ENCODE measurements at regions not wholly inside any gene's neighbourhood (a gene's known extent, or its start where the extent isn't known, plus 50 kb on each side); places are given as distances from the start of the nearest gene placed in this dataset.

- DNase-seq (no peak), ATAC-seq (no peak)
- H3K4me3 Mint-ChIP-seq: no peak overlapping the region
- peaks cover 7% of the 10 kb centered on the region for H3K27me3 Mint-ChIP-seq (ENCODE audit: low read depth)
- peaks cover 14% of the 10 kb centered on the region for H3K4me1 Mint-ChIP-seq (ENCODE audit: low read depth)
- H3K36me3 Mint-ChIP-seq (ENCODE audit: insufficient read depth): no peaks in the 10 kb centered on the region
- H3K9me3 Mint-ChIP-seq: peaks cover 4% of the 10 kb centered on the region
These were observed 175.4 kb downstream of the ANAPC1 start for GRCh38 chr2:111708476-111709180.

- peaks cover 7% of the 10 kb centered on the region for H3K27me3 Mint-ChIP-seq (ENCODE audit: low read depth)
These were observed 174.7 kb downstream of the ANAPC1 start for GRCh38 chr2:111709321-111709720.

GRCh38 chr2:111710085-111710484 is 173.9 kb downstream of the ANAPC1 start:
- peaks cover 4% of the 10 kb centered on the region for H3K9me3 Mint-ChIP-seq
- H3K36me3 Mint-ChIP-seq (ENCODE audit: insufficient read depth): no peaks in the 10 kb centered on the region
- ATAC-seq (no peak), DNase-seq (no peak)
- H3K27me3 Mint-ChIP-seq (ENCODE audit: low read depth): peaks cover 7% of the 10 kb centered on the region
- H3K4me1 Mint-ChIP-seq (ENCODE audit: low read depth): peaks cover 13% of the 10 kb centered on the region
- H3K4me3 Mint-ChIP-seq: no peak overlapping the region

More at GRCh38 chr2:111709321-111709720, 174.7 kb downstream of the ANAPC1 start:
- peaks cover 14% of the 10 kb centered on the region for H3K4me1 Mint-ChIP-seq (ENCODE audit: low read depth)
- H3K36me3 Mint-ChIP-seq (ENCODE audit: insufficient read depth): no peaks in the 10 kb centered on the region
- ATAC-seq (no peak), DNase-seq (no peak)
- H3K4me3 Mint-ChIP-seq: no peak overlapping the region
- H3K9me3 Mint-ChIP-seq: peaks cover 4% of the 10 kb centered on the region

DNA sequence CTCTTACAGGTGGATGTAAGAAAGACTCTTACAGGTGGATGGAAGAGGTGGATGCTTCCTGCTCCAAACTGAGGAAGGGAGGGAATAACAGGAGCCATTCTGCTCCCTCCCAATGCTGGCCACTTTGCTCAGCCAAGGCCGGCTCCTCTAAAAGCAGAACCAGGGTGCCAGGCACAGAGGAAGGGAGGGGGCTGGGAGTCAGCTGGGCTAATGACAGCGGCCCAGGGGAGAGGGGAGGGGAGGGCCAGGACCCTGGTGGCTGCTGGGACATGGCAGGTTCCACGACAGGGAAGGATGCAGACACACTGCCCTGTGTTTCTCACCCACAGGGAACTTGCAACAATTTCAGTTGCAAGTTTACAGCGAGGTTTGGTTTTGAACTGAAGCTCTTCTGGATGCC is 173.4 kb downstream of the ANAPC1 start:
- Mint-ChIP-seq H3K4me3 (no peak overlapping the region), H3K9me3 (peaks cover 4% of the 10 kb centered on the region), H3K27me3 (ENCODE audit: low read depth) (peaks cover 7% of the 10 kb centered on the region), H3K4me1 (ENCODE audit: low read depth) (peaks cover 7% of the 10 kb centered on the region), H3K36me3 (ENCODE audit: insufficient read depth) (no peaks in the 10 kb centered on the region)
- no peak for ATAC-seq
- DNase-seq: no peak

DNA sequence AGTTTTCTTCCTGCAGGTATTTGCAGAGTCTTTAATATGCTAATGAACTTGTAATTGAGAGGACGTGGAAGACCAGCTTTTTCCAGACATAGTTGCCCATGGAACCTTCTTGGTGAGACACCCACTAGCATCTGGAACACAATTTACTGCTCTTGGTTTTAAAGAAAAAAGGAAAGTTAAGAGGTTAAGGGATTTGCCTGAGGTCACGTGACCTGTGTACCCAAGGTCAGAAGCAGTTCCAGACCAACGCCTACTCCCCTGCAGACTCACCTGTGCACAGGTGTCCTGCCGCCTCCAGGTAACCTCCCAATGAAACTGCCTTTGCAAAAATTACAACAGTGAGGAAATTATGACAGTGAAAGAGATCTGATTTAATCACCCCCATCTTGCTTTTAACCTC is 172.7 kb downstream of the ANAPC1 start:
- H3K4me3 Mint-ChIP-seq: no peak overlapping the region
- ATAC-seq (no peak), DNase-seq (no peak)
- H3K27me3 Mint-ChIP-seq (ENCODE audit: low read depth): peaks cover 7% of the 10 kb centered on the region
- peaks cover 4% of the 10 kb centered on the region for H3K9me3 Mint-ChIP-seq
- no peaks in the 10 kb centered on the region for H3K36me3 Mint-ChIP-seq (ENCODE audit: insufficient read depth)
- H3K4me1 Mint-ChIP-seq (ENCODE audit: low read depth): peaks cover 2% of the 10 kb centered on the region

DNA sequence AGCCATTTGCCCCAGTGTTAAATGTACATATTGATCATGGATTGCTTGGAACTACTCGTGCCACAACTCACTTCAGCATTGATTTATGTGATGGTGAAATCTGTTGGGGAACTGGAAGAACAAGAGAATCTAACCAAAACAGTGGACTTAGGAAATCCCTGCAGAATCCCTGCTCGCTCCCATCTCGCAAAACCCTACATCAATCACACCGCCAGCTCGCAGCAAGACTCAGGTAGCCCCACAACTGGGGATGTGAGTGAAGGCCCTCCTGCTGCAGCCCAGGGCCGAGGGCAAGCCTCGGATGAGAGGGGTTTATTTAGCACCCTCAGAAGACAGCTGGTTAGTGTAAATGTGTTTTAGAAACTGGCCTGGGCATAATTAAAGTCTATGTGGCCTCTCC is 171.6 kb downstream of the ANAPC1 start:
- no peak for DNase-seq
- no peak overlapping the region for H3K4me3 Mint-ChIP-seq
- H3K4me1 Mint-ChIP-seq (ENCODE audit: low read depth): no peaks in the 10 kb centered on the region
- H3K9me3 Mint-ChIP-seq: peaks cover 4% of the 10 kb centered on the region
- peaks cover 7% of the 10 kb centered on the region for H3K27me3 Mint-ChIP-seq (ENCODE audit: low read depth)
- ATAC-seq: no peak
- H3K36me3 Mint-ChIP-seq (ENCODE audit: insufficient read depth): no peaks in the 10 kb centered on the region

DNA sequence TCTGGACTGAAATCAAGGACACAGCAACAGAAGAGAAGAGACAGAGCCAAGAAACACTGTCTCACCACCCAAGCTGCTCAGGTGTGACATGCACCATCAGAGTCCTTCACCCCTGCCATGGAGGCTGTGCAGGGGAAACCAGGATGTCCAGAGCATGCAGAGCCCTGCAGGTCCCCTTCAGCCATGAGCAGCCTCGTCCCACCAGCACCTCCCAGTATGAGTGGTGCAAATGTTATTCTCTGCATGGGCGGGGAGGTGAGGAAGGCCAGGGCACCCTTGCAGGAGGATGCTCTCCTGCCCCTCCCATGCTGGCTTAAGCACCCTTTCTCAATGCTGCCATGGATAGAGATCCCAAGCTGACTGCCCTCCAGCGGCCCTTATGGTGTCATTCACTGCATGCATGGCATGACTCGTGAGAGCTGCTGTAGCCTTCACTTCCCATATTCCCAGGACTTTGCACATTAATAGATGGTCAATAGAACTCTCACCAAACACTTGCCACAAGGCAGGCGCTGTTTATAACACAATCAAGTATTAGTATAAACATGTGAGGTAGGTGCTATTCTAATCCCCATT is 171.0 kb downstream of the ANAPC1 start:
- DNase-seq (no peak), ATAC-seq (no peak)
- Mint-ChIP-seq H3K4me3 (no peak overlapping the region), H3K4me1 (ENCODE audit: low read depth) (no peaks in the 10 kb centered on the region), H3K9me3 (peaks cover 4% of the 10 kb centered on the region), H3K27me3 (ENCODE audit: low read depth) (peaks cover 7% of the 10 kb centered on the region), H3K36me3 (ENCODE audit: insufficient read depth) (no peaks in the 10 kb centered on the region)

DNA sequence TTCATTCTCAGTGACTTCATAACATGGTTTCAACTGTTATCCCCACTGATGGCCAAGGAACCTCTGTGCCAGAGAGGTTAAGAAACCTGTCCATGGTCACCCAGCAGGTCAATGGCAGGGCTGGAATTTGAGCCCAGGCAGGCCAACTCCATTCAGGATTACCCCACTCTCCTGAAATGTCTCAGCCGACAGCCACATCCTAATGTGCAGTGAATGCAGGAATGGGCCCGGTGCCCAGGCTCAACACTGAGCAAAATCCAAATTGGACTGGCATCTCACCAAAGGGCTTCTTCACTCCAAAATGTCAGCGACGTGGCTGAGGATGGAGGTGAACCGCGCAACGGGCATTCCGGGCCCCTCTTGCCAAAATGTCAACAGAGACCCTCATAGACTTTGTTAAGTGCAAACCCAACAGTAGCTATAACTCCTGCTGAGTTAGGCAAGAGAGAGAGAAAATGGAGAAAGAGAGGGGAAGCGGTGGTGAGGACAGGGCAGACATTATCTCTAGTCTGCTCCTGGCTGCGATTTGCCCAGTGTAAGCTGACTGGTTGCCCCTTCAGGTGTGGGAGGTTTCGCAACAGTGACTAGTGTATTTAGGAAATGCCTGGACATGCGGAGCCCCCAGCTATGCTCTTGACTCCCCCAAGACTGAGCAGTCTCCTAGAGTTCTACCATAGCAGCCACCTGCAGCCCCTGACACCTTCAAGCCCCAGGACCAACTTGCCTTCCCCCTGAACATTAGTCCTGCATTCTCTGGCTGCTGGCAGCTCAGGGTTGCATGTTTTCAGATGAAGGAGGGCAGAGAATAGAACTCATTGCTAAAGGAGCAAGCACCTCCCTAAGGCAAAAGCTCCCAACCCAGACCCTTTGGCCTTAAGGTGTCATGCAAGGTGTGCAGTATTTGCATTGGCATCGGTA is 167.7 kb downstream of the ANAPC1 start:
- H3K36me3 Mint-ChIP-seq (ENCODE audit: insufficient read depth): no peaks in the 10 kb centered on the region
- ATAC-seq (no peak), DNase-seq (no peak)
- H3K4me3 Mint-ChIP-seq: no peak overlapping the region
- H3K9me3 Mint-ChIP-seq: peaks cover 4% of the 10 kb centered on the region
- peaks cover 2% of the 10 kb centered on the region for H3K4me1 Mint-ChIP-seq (ENCODE audit: low read depth)
- H3K27me3 Mint-ChIP-seq (ENCODE audit: low read depth): peaks cover 7% of the 10 kb centered on the region

DNA sequence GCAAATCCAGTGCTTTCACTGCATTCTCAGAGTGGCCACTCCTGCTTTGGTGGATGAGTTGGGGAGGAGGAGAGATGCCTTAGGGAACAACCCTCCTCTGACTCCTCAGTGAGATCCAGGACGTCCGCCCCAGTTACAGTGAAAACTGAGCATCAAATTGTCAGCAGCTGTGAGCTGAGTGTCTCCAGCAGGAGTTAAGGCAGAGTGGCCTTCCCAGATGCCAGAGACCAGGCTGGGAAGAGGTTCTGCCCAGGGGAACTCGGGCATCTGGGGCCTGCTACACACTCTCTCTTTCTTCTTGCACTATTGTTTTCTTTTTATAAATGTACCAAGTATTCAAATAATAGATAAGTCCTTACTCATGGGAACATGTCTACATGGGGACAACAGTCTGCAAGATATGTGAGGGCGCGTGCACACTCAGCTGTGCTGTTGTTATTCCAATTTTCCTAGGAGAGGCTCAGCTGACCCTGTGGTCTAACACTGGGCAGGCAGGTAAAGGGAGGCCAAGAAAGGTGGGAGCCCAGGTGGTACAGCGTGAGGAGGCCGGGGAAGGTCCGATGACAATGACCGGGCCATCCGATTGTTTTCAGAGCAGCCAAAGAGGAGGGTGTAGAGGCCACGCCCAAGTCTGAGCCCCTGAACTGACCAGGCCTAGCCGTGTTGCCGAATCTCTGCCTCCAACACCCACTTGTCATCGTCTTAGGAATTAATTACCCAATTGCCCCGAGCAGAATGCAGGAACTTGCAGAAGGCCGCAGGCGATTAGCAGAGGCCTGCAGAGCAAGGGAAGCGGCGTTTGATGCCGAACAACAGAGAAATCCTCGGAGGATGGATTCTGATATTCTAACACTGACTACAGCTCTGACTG is 166.9 kb downstream of the ANAPC1 start:
- Mint-ChIP-seq H3K4me3 (no peak overlapping the region), H3K36me3 (ENCODE audit: insufficient read depth) (no peaks in the 10 kb centered on the region), H3K4me1 (ENCODE audit: low read depth) (peaks cover 2% of the 10 kb centered on the region), H3K27me3 (ENCODE audit: low read depth) (peaks cover under 1% of the 10 kb centered on the region), H3K9me3 (peaks cover under 1% of the 10 kb centered on the region)
- ATAC-seq (no peak), DNase-seq (no peak)
